GM19025 (cell line): ENCODE measurements at regions not wholly inside any gene's neighbourhood (a gene's known extent, or its start where the extent isn't known, plus 50 kb on each side); places are given as distances from the start of the nearest gene placed in this dataset.
A peak's percentile ranks its signal among the peaks of the same experiment; 100 is the strongest.

ENCODE experiments used
- ATAC-seq: cut with Tn5 transposase; IDR thresholded peaks from one replicate; pipeline ENCODE4 v1.9.1; 2021; ENCODE audit warnings: mild to moderate bottlenecking, low read depth, moderate library complexity; ENCODE audit not compliant: unreplicated experiment

GRCh38 chr2:139098961-139099360 lies 318.8 kb upstream of the NXPH2 start:
- no peak for ATAC-seq

GRCh38 chr2:139083121-139083520 lies 302.9 kb upstream of the NXPH2 start:
- ATAC-seq = no peak

GRCh38 chr2:139080244-139080643 lies 300.1 kb upstream of the NXPH2 start:
- no peak for ATAC-seq

- no peak for ATAC-seq
Observed at GRCh38 chr2:139079311-139079710, 299.1 kb upstream of the NXPH2 start.

GRCh38 chr2:139078376-139078775 lies 298.2 kb upstream of the NXPH2 start:
- no peak for ATAC-seq

DNA sequence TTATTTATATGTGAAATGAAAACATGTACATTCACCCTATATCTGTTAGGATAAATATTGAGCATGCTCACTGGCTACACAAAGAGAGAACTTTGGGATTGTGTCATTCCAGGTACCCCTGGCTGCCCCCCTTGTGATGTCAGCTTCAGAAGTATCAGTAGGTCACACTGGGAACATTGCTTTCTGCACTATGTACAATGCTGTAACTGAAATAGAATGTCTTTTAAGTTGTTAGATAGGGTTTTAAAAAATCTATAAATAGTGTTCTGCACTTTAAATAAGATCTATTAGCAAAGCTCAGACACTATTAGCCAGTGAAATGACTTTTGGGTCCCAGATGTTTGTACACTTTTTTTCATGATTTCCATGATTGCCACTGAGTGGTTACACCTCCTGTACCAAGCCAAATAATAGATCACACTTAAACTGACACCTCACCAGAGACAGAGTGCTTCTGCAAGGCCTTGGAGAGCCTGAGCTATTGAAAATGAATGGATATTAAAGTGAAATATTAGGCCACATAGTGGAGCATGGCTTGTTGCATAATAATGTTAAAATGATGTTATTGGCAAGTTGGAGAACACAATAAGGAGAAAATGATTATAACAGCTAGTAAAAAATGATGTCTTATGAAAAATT lies 297.0 kb upstream of the NXPH2 start:
- ATAC-seq = no peak

DNA sequence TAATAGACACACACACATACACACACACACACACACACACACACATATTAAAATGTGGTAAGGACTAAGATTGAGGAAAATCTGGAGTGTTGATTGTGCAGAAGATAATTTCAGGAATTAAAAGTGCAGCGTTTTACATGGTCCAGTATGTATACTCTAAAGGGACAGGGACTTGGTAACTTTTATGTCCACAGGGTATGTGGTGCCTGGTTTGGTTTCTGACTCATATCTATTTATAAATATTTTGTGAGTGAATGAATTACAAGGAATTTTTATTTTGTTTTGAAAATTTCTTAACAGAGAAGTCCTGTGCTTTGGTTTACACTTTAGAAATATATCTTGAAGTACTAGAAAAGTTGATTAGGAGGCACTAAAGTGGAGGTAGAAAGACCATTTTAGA lies 287.7 kb upstream of the NXPH2 start:
- ATAC-seq = no peak

DNA sequence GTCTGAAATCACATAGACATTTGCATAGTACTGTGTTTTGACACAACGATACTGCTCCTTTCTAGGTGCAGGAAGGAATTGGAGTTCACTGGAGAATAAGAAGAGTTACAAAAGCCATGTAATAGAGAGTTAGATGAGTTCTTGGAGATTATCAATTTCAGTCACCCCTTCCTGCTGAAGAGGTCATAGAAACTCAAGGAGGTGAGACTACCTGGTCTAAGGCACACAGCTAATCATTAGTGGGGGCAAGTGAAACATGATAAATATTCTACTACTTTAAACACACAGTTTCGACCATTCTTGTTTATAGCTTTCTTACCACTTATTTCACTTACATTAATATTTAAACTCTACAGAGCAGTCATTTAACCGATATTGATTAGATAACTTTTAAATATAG lies 286.9 kb upstream of the NXPH2 start:
- peak; percentile 40 for ATAC-seq

DNA sequence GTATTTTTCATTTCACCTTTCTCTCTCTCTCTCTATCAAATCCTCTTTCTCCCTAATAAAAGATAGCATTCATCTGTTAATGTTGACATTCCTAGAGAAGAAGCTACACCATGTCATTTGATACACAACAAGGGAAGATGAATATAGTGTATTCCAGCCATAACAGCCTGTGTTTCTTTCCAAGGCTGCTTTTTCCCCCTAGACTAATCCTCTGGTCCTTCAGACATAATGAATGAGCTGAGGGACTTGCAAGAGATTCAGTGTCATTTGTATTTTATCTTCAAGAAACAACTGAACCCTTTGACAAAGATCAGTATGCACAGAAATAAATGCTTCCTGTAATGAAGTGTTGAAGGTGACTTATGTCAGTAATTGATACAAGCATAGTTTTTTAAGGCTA lies 284.0 kb upstream of the NXPH2 start:
- ATAC-seq = no peak

DNA sequence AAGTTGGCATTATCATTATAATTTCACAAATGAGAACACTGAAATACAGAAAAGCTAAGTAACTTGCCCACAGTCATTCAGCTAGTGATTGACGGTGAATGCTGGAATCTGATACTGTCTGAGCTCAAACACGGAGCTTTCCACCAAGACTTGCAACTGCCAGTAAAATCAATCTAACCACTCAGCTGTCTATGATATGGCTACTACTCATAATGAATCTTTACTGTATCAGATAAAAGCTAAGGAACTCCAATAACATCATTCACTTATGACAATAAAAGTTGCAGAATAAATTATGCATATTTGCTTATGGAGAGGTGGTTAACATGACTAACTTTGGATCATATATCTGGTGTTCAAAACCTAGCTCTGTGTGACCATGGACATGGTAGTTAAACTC lies 279.4 kb upstream of the NXPH2 start:
- no peak for ATAC-seq

DNA sequence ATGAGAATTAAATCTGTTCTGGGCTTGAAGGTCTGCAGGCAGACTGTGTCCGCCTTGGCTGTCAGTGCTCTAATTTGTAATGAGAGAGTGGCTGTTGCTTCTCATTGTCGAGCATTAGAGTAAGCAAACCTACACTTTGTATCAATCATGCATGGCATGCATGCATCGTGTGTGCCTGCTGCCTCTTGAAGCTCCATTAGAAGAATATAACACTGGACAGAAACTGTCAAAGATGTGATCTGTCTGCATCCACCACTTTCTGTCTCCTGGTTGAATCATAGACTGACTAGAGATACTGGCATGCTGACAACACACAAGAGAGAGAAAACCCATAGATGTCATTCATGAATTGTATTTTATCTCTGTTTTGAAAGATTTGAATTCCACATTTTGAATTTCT lies 275.0 kb upstream of the NXPH2 start:
- no peak for ATAC-seq

DNA sequence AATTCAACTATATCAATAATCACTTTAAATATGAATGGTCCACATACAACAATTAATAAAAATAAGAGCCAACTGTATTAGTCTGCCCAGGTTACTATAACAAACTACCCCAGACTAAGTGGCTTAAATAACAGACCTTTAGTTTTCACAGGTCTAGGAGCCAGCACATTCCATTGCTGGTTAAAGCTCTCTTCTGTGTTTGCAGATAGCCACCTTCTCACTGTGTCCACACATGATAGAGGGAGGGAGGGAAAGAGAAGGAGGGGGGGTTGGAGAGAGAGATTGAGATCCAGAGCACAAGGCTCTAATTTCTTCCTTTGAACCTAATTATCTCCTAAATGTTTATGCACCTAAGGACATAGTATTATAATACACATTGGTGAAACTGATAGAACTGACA lies 267.8 kb upstream of the NXPH2 start:
- no peak for ATAC-seq

DNA sequence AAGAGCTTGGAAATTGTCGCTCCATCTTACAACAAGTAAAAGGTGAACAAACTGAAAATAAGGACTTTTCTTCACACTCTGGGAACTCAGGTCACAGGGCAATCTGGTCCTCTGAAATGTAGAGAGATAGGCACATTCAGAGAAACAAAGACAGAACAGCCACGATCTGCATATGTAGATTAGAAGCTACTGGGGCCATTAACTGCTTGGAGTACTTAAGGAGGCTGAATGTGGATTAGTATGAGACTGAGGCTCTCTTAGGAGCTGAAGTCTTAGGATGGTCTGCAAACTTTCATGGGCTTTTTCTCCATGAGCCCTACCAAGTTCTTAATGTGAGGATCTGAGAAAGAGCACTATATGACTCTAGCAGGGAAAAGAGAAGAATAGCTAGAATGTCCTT lies 265.3 kb upstream of the NXPH2 start:
- ATAC-seq = no peak

GRCh38 chr2:139034064-139034463 lies 253.9 kb upstream of the NXPH2 start:
- no peak for ATAC-seq

GRCh38 chr2:139033300-139033699 lies 253.1 kb upstream of the NXPH2 start:
- ATAC-seq = no peak

DNA sequence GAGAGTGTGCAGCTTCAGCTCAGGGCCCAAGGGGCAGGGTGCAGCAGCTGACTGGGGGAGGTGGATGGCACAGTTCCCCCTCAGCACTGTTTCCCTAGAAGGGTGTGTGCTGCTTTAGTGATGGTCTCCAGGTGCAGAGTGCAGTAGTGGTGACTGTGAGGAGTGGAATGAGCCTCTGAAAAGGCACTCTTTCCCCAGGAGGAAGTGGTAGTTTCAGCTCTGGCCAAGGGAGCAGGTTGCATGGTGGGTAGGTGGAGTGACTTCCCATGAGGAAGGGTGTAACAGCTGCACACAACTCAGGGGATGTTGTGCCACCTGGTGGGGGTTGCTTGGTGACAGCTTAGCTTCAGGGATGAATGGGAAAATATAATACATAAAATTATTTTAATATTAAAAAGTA lies 251.5 kb upstream of the NXPH2 start:
- no peak for ATAC-seq

GRCh38 chr2:139020287-139020686 lies 240.1 kb upstream of the NXPH2 start:
- no peak for ATAC-seq

DNA sequence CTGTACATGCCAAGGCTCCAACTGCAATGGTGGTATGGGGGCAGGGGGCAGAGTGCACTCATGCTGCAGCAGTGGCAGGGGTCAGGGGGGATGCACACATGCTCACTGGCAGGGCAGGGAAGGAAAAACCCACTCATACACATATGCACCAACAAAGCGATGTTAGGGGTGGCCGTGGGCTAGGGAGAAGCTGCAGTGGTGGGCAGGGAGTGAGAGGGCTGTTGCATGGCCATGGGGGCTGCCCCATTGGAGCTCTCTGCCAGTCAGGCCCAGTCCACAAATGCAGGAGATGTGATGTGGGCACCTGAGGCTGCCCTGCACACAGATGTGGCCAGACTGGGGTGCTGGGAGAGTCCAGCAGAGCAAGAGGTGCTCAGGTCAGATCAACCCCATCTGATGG lies 238.1 kb upstream of the NXPH2 start:
- ATAC-seq = no peak

DNA sequence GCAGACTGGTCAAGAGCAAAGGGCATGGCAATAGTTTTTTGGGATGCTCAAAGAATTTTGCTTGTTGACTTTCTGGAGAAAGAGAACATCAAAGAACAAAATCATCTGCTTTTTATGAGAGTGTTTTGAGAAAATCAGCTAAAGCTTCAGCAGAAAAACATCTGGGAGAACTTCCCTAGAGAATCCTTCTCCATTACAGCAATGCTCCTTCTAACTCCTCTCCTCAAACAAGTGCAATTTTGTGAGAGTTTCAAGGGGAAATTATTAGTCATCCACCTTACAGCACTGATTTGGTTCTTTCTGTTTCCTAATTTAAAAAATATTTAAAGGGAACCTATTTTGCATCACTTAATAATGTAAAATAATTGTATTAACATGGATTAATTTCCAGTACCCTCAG lies 226.9 kb upstream of the NXPH2 start:
- no peak for ATAC-seq

DNA sequence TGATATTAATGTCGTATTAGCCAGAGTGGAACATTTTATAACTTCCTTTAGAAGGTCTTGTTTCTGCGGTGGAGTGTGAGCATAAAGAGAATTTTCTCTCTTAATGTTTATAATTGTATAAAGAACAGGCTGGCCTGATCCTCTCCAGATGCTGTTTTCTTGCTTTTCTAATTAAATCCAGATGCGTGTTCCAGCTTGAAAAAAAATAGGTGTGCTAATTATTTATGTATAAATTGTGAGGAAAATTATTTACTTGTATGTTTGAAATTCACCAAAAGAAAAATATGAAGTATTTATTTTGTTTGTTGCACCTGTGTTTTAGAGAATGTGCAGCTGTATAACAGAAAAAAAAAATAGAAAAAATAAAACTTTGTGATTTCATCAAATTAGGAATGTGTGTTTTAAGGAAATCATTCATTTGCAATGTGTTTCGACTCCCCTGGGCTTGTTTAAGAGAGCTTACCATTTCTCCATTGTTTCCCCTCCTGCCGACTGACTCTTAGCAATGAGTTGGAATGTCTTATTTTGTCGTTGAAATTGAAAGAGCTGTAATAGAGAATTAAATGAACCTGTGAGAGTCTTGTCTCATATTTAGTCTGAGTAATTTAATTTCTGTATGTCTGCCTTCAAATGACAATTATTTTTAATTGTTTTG lies 220.1 kb upstream of the NXPH2 start:
- no peak for ATAC-seq

DNA sequence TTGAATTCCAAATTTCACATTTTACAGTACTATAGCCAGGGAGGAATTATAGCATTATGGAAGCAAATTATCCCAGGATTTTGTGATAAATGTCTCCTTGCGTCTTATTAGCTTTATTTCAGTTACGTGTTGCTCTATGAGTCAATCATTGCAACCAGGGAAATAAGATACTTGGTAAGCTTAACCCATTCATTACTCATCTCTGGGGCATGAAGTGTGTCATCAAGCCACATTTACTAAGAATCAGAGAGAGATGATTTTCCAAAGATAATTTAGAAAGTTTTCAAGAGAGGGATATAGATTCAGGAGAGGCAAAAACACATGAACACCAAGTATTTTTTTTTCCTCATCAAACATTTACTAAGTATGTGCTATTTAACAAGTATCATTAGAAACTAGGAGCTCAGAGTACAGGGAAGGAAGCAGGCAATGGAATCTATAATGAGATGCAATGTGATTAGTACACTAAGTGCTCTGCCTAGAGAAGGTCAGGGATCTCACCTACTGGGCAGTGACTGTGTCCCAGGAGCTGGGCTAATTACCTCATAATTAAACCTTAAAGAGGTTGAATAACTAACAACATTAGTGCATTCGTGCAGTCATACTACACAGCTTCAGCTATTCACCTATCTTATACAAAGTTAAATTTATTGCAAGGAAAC lies 217.8 kb upstream of the NXPH2 start:
- no peak for ATAC-seq

DNA sequence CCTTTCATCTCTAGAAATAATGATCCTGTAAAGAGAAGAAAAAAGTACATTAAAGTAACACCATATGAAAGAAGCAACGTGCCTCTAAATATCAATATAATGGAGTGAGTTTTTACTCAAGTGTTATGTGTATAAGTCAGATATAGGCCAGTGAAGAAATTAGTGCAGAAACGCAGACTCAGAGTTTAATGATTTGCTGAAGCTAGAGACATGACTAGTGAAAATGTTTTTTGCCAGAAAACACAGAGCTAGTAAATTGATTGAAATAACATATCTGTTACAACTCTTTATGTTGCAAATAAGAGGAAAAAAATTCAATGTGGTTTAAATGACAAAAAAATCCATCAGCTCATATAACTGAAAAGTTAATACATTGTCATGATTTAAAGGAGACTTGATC lies 217.2 kb upstream of the NXPH2 start:
- no peak for ATAC-seq
